Fibroblast of lung (primary cell): ENCODE measurements at regions not wholly inside any gene's neighbourhood (a gene's known extent, or its start where the extent isn't known, plus 50 kb on each side); places are given as distances from the start of the nearest gene placed in this dataset.

Source experiments
- DNase-seq, 2 donors: peaks; one replicate each; pipeline versions ENCODE4 v3.0.0 to v3.0.0-alpha.2; 2010; ENCODE audit warnings: low read depth in 2 of 2
- H2AFZ ChIP-seq: 2 replicates; pipeline ENCODE4 v1.5.1; 2012; ENCODE audit warnings: low read length, control low read depth, inconsistent platforms
- H3K27ac ChIP-seq: 2 replicates; pipeline ENCODE4 v1.5.1; 2011; ENCODE audit warnings: low read length, control low read depth; ENCODE audit not compliant: insufficient read depth
- H3K27me3 ChIP-seq: 2 replicates; pipeline ENCODE4 v1.5.1; 2011; ENCODE audit warnings: mild to moderate bottlenecking, low read length; ENCODE audit not compliant: control insufficient read depth, insufficient read depth
- H3K36me3 ChIP-seq: 2 replicates; pipeline ENCODE4 v1.5.1; 2011; ENCODE audit warnings: low read length; ENCODE audit not compliant: control insufficient read depth, insufficient read depth
- H3K4me1 ChIP-seq: 2 replicates; pipeline ENCODE4 v1.5.1; 2011; ENCODE audit warnings: low read length; ENCODE audit not compliant: control insufficient read depth, insufficient read depth; ENCODE audit errors: extremely low read depth
- H3K4me2 ChIP-seq: 2 replicates; pipeline ENCODE4 v1.5.1; 2011; ENCODE audit warnings: low read length, control low read depth; ENCODE audit not compliant: insufficient read depth; ENCODE audit errors: extremely low read depth
- H3K4me3 ChIP-seq, 4 experiments: fragments of 200-600 bp in 1 of 4; sonication (generic) in 1 of 4; replicated peaks in 1 of 4; 2 replicates each; pipeline ENCODE4 v1.5.1; 2011 to 2016; ENCODE audit warnings: low read length in 4 of 4, low read depth in 3 of 4, mild to moderate bottlenecking in 3 of 4, control low read depth in 2 of 4, inconsistent platforms in 1 of 4, mixed read lengths in 1 of 4; ENCODE audit not compliant: insufficient read depth in 1 of 4; ENCODE audit errors: control extremely low read depth in 1 of 4
- H3K79me2 ChIP-seq: 2 replicates; pipeline ENCODE4 v1.5.1; 2012; ENCODE audit warnings: mild to moderate bottlenecking, low read length, inconsistent platforms; ENCODE audit not compliant: control insufficient read depth, insufficient read depth
- H3K9ac ChIP-seq: 2 replicates; pipeline ENCODE4 v1.5.1; 2011; ENCODE audit warnings: mild to moderate bottlenecking, low read length, control low read depth; ENCODE audit not compliant: insufficient read depth
- H3K9me3 ChIP-seq: 2 replicates; pipeline ENCODE4 v1.5.1; 2012; ENCODE audit warnings: low read depth, low read length; ENCODE audit not compliant: control insufficient read depth, insufficient read depth
- H4K20me1 ChIP-seq: 2 replicates; pipeline ENCODE4 v1.5.1; 2011; ENCODE audit warnings: low read length; ENCODE audit not compliant: control insufficient read depth, insufficient read depth; ENCODE audit errors: extremely low read depth
- CTCF ChIP-seq, 2 donors: IDR thresholded peaks in 1 of 2; conservative IDR thresholded peaks in 1 of 2; 1 replicate in 1 of 2; 2 replicates in 1 of 2; pipeline ENCODE4 v1.5.1; 2011 to 2012; ENCODE audit warnings: low read length in 2 of 2, control low read depth in 1 of 2, inconsistent platforms in 1 of 2, low read depth in 1 of 2, mild to moderate bottlenecking in 1 of 2
- EZH2 ChIP-seq: IDR thresholded peaks from 2 replicates; pipeline ENCODE4 v1.5.1; 2012; ENCODE audit warnings: low read length, control low read depth, mild to moderate bottlenecking; ENCODE audit errors: missing control alignments

- H3K4me1 ChIP-seq: no peaks in the 10 kb centered on the region
- no peak overlapping the region for H3K9ac ChIP-seq
- H3K9me3 ChIP-seq: no peaks in the 10 kb centered on the region
- no peak overlapping the region for H3K4me2 ChIP-seq
- TF ChIP-seq CTCF (conservative IDR thresholded peaks at IDR 0.05 in 1 of 2, IDR thresholded peaks at IDR 0.05 in 1 of 2; ENCODE audit: low read depth in 1 of 2, low read length in 2 of 2) (no peak), EZH2 (no peak)
- DNase-seq: peak in 1 of 2 donors; percentile 22
- no peaks in the 10 kb centered on the region for H4K20me1 ChIP-seq
- no peak overlapping the region for H3K27ac ChIP-seq
- no peak overlapping the region for H3K4me3 ChIP-seq
- H2AFZ ChIP-seq: no peak overlapping the region
- H3K79me2 ChIP-seq: no peaks in the 10 kb centered on the region
- no peaks in the 10 kb centered on the region for H3K36me3 ChIP-seq
- peaks cover 9% of the 10 kb centered on the region for H3K27me3 ChIP-seq
Measured at GRCh38 chr11:46180736-46181135, 59.5 kb upstream of the PHF21A start.

DNA sequence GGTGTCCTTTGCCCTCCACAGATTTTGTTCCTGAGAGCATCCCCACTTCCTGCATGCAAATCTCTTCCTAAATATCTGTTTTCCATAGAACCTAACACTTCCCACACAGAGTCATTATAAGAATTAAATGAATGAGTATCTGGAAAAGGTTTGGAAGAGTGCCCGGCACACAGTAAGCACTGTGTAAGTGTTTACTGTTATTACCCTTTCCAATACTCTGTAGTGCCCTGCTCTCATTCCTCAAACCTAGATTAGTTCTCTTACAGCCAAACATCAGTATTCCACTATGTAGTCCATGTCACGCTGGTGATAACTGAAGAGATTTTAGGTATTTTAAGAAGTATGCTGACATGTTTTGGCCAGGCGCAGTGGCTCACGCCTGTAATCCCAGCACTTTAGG lies 57.3 kb upstream of the PHF21A start:
- Histone ChIP-seq H3K4me1 (no peaks in the 10 kb centered on the region), H3K4me2 (no peak overlapping the region)
- no peak for DNase-seq

GRCh38 chr11:46176421-46176820 lies 55.2 kb upstream of the PHF21A start:
- TF ChIP-seq EZH2: no peak
- TF ChIP-seq CTCF (conservative IDR thresholded peaks at IDR 0.05 in 1 of 2, IDR thresholded peaks at IDR 0.05 in 1 of 2; ENCODE audit: low read depth in 1 of 2, low read length in 2 of 2): no peak
- Histone ChIP-seq H3K4me2 (no peak overlapping the region), H3K9me3 (no peaks in the 10 kb centered on the region), H4K20me1 (no peaks in the 10 kb centered on the region), H3K36me3 (no peaks in the 10 kb centered on the region), H2AFZ (no peak overlapping the region), H3K27ac (no peak overlapping the region), H3K27me3 (peaks cover 12% of the 10 kb centered on the region), H3K4me3 (no peak overlapping the region), H3K79me2 (no peaks in the 10 kb centered on the region), H3K4me1 (no peaks in the 10 kb centered on the region), H3K9ac (no peak overlapping the region)
- no peak for DNase-seq

More for the DNA sequence above, 57.3 kb upstream of the PHF21A start:
- Histone ChIP-seq H3K79me2 (no peaks in the 10 kb centered on the region), H2AFZ (no peak overlapping the region), H3K27me3 (peaks cover 11% of the 10 kb centered on the region), H4K20me1 (no peaks in the 10 kb centered on the region), H3K4me3 (no peak overlapping the region), H3K27ac (no peak overlapping the region), H3K9me3 (no peaks in the 10 kb centered on the region), H3K9ac (no peak overlapping the region), H3K36me3 (no peaks in the 10 kb centered on the region)
- TF ChIP-seq CTCF (conservative IDR thresholded peaks at IDR 0.05 in 1 of 2, IDR thresholded peaks at IDR 0.05 in 1 of 2; ENCODE audit: low read depth in 1 of 2, low read length in 2 of 2) (no peak), EZH2 (no peak)
